Neuronal stem cell (in vitro differentiated cells): ENCODE measurements at regions not wholly inside any gene's neighbourhood (a gene's known extent, or its start where the extent isn't known, plus 50 kb on each side); places are given as distances from the start of the nearest gene placed in this dataset.
"Not testable (repeated sequence)": the region's sequence is repeated elsewhere in the genome, so short reads cannot be mapped to it uniquely, and the experiment has no call there.

Source experiments
- DNase-seq: peaks from one replicate; pipeline ENCODE4 v3.0.0-alpha.2; 2013; ENCODE audit warnings: low spot score
- H2AFZ ChIP-seq: one replicate; pipeline ENCODE4 v1.6.1; 2013; ENCODE audit warnings: mild to moderate bottlenecking, low read length, inconsistent platforms
- H2AK5ac ChIP-seq: 2 replicates; pipeline ENCODE4 v1.6.1; 2013; ENCODE audit warnings: low read depth, mild to moderate bottlenecking, inconsistent platforms, low read length, moderate library complexity, mixed read lengths
- H2BK120ac ChIP-seq: 2 replicates; pipeline ENCODE4 v1.6.1; 2013; ENCODE audit warnings: low read depth, mild to moderate bottlenecking, inconsistent platforms, low read length, moderate library complexity, mixed read lengths
- H2BK12ac ChIP-seq: one replicate; pipeline ENCODE4 v1.6.1; 2013; ENCODE audit warnings: low read length, inconsistent platforms
- H2BK15ac ChIP-seq: 2 replicates; pipeline ENCODE4 v1.6.1; 2013; ENCODE audit warnings: mild to moderate bottlenecking, low read length, inconsistent platforms, mixed read lengths
- H2BK5ac ChIP-seq: one replicate; pipeline ENCODE4 v1.6.1; 2013; ENCODE audit warnings: inconsistent platforms, mild to moderate bottlenecking, low read length, moderate library complexity
- H3K14ac ChIP-seq: one replicate; pipeline ENCODE4 v1.6.1; 2013; ENCODE audit warnings: low read length, inconsistent platforms
- H3K18ac ChIP-seq: 2 replicates; pipeline ENCODE4 v1.6.1; 2013; ENCODE audit warnings: low read length, inconsistent platforms
- H3K23ac ChIP-seq: 2 replicates; pipeline ENCODE4 v1.6.1; 2013; ENCODE audit warnings: low read depth, mild to moderate bottlenecking, mixed read lengths, low read length, inconsistent platforms; ENCODE audit not compliant: poor library complexity
- H3K27ac ChIP-seq: replicated peaks from 3 replicates; pipeline ENCODE4 v1.5.1; 2013; ENCODE audit warnings: low read length, inconsistent platforms
- H3K27me3 ChIP-seq, 3 experiments: 2 replicates each; pipeline ENCODE4 v1.6.1; 2013; ENCODE audit warnings: low read length in 3 of 3, mild to moderate bottlenecking in 2 of 3, inconsistent platforms in 1 of 3, low read depth in 1 of 3, mixed read lengths in 1 of 3, moderate library complexity in 1 of 3; ENCODE audit not compliant: control insufficient read depth in 3 of 3, insufficient read depth in 3 of 3
- H3K36me3 ChIP-seq, 2 donors: replicated peaks in 1 of 2; 2 replicates each; pipeline ENCODE4 v1.6.1; 2013; ENCODE audit warnings: low read length in 2 of 2; ENCODE audit not compliant: control insufficient read depth in 2 of 2, insufficient read depth in 2 of 2
- H3K4ac ChIP-seq: 2 replicates; pipeline ENCODE4 v1.6.1; 2013; ENCODE audit warnings: inconsistent platforms, mild to moderate bottlenecking, low read length, moderate library complexity
- H3K4me1 ChIP-seq, 2 donors: 1 replicate in 1 of 2; 2 replicates in 1 of 2; pipeline ENCODE4 v1.6.1; 2013; ENCODE audit warnings: low read length in 2 of 2, low read depth in 1 of 2; ENCODE audit not compliant: control insufficient read depth in 2 of 2, insufficient read depth in 1 of 2
- H3K4me2 ChIP-seq: one replicate; pipeline ENCODE4 v1.6.1; 2013; ENCODE audit warnings: mild to moderate bottlenecking, low read length, inconsistent platforms; ENCODE audit not compliant: insufficient read depth, poor library complexity, severe bottlenecking
- H3K4me3 ChIP-seq, 2 donors: 2 replicates each; pipeline ENCODE4 v1.5.1; 2013; ENCODE audit warnings: low read length in 2 of 2, mild to moderate bottlenecking in 2 of 2, inconsistent platforms in 1 of 2, moderate library complexity in 1 of 2
- H3K79me1 ChIP-seq: one replicate; pipeline ENCODE4 v1.6.1; 2013; ENCODE audit warnings: low read depth, mild to moderate bottlenecking, inconsistent platforms, low read length, moderate library complexity
- H3K9ac ChIP-seq: one replicate; pipeline ENCODE4 v1.6.1; 2013; ENCODE audit warnings: mild to moderate bottlenecking, low read depth, low read length, inconsistent platforms; ENCODE audit not compliant: poor library complexity
- H3K9me3 ChIP-seq, 2 donors: replicated peaks in 1 of 2; 2 replicates each; pipeline versions ENCODE3 to v1.6.1; 2013; ENCODE audit warnings: low read length in 2 of 2, mild to moderate bottlenecking in 2 of 2, inconsistent platforms in 1 of 2, low read depth in 1 of 2, mixed read lengths in 1 of 2, moderate library complexity in 1 of 2; ENCODE audit not compliant: control insufficient read depth in 2 of 2, insufficient read depth in 1 of 2
- H4K8ac ChIP-seq: one replicate; pipeline ENCODE4 v1.6.1; 2013; ENCODE audit warnings: low read depth, mild to moderate bottlenecking, inconsistent platforms, low read length, moderate library complexity
- H4K91ac ChIP-seq: one replicate; pipeline ENCODE4 v1.6.1; 2013; ENCODE audit warnings: low read length, low read depth, mild to moderate bottlenecking, inconsistent platforms; ENCODE audit not compliant: poor library complexity
- WGBS, 2 donors: extraction: QIAGEN DNeasy Blood & Tissue Kit; methylation state at CpG; one replicate each; pipeline ENCODE4 v1.1.7; 2013; ENCODE audit warnings: missing lambda C conversion rate in 2 of 2, mixed read lengths in 1 of 2; ENCODE audit not compliant: insufficient read length in 2 of 2, insufficient replicate concordance in 1 of 2; ENCODE audit errors: extremely low coverage in 2 of 2; 5-methylcytosine and 5-hydroxymethylcytosine counted together

GRCh38 chr1:187756684-187757083 lies 927.9 kb downstream of the PLA2G4A start:
- not testable (repeated sequence) for H3K27me3 ChIP-seq, H4K8ac ChIP-seq

GRCh38 chr1:187759825-187760333 lies 931.1 kb downstream of the PLA2G4A start:
- no peaks in the 10 kb centered on the region for H3K79me1 ChIP-seq
- no peak overlapping the region for H2BK120ac ChIP-seq
- no peak overlapping the region for H3K14ac ChIP-seq
- H3K4me3 ChIP-seq, result no peak overlapping the region
- no peak overlapping the region for H4K91ac ChIP-seq
- H2BK12ac ChIP-seq, result no peak overlapping the region
- H2AFZ ChIP-seq, result no peak overlapping the region
- H2AK5ac ChIP-seq, result no peak overlapping the region
- no peaks in the 10 kb centered on the region for H3K27me3 ChIP-seq
- no peak overlapping the region for H3K23ac ChIP-seq
- H4K8ac ChIP-seq, result no peak overlapping the region
- H3K4me2 ChIP-seq, result no peak overlapping the region
- no peaks in the 10 kb centered on the region for H3K4me1 ChIP-seq
- H3K9ac ChIP-seq, result no peak overlapping the region
- H3K36me3 ChIP-seq, result no peaks in the 10 kb centered on the region
- H3K9me3 ChIP-seq, result peaks cover 0 to 2% of the 10 kb centered on the region in 2 donors
- H2BK5ac ChIP-seq, result no peak overlapping the region
- DNase-seq, result no peak
- no peak overlapping the region for H3K4ac ChIP-seq
- no peak overlapping the region for H3K18ac ChIP-seq
- no peak overlapping the region for H3K27ac ChIP-seq
- no peak overlapping the region for H2BK15ac ChIP-seq

More at GRCh38 chr1:187756684-187757083, 927.9 kb downstream of the PLA2G4A start:
- not testable (repeated sequence) for H2AFZ ChIP-seq, H3K4ac ChIP-seq, DNase-seq, H3K9me3 ChIP-seq, H3K79me1 ChIP-seq, H4K91ac ChIP-seq, H3K36me3 ChIP-seq, H3K14ac ChIP-seq, H2BK12ac ChIP-seq, H3K9ac ChIP-seq, H2BK120ac ChIP-seq, H3K4me2 ChIP-seq, H3K23ac ChIP-seq, H2AK5ac ChIP-seq, H3K4me3 ChIP-seq, H2BK5ac ChIP-seq, H3K18ac ChIP-seq, H3K4me1 ChIP-seq, H3K27ac ChIP-seq, H2BK15ac ChIP-seq
- WGBS, 2 donors, result no CpG with 5 or more reads among the region's 1 CpG

DNA sequence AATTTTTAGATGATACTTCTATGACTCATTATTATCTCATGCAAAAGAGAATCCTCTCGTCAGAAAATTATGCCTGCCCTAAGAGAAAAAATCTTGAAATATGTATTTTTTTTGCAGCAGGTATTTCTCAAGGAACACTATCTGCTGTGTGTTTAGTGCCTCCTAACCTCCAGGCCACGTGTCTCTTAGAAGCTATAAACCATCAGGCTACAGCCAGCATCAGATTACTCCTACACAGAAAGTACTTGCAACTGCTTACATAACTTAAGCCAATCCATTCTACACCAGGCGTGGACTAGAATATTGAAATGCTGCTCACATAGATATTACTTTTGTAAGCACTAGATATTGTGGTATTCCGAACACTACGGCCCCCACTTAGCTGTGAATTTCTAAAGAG lies 933.4 kb downstream of the PLA2G4A start:
- Histone ChIP-seq H3K4me3 (no peak overlapping the region), H3K18ac (no peak overlapping the region), H4K91ac (no peak overlapping the region), H3K9ac (no peak overlapping the region), H4K8ac (no peak overlapping the region), H2AK5ac (no peak overlapping the region), H3K27me3 (no peaks in the 10 kb centered on the region), H3K23ac (no peak overlapping the region), H3K36me3 (no peaks in the 10 kb centered on the region), H3K9me3 (peaks cover 0 to 2% of the 10 kb centered on the region in 2 donors), H2BK120ac (no peak overlapping the region), H3K27ac (no peak overlapping the region), H3K4ac (no peak overlapping the region), H3K79me1 (no peaks in the 10 kb centered on the region), H2AFZ (no peak overlapping the region), H2BK12ac (no peak overlapping the region), H3K4me2 (no peak overlapping the region), H3K4me1 (no peaks in the 10 kb centered on the region), H3K14ac (no peak overlapping the region), H2BK5ac (no peak overlapping the region), H2BK15ac (no peak overlapping the region)
- DNase-seq, result no peak
- no CpG with 5 or more reads among the region's 5 CpGs for WGBS, 2 donors

- no peak for DNase-seq
- Histone ChIP-seq H3K4ac (no peak overlapping the region), H4K8ac (no peak overlapping the region), H3K79me1 (no peaks in the 10 kb centered on the region), H2BK15ac (no peak overlapping the region), H3K4me2 (no peak overlapping the region), H3K4me3 (no peak overlapping the region), H3K23ac (no peak overlapping the region), H2BK5ac (no peak overlapping the region), H3K27me3 (no peaks in the 10 kb centered on the region), H3K9me3 (peaks cover 0 to 2% of the 10 kb centered on the region in 2 donors), H4K91ac (no peak overlapping the region), H3K14ac (no peak overlapping the region), H2AFZ (no peak overlapping the region), H3K9ac (no peak overlapping the region), H3K4me1 (no peaks in the 10 kb centered on the region), H2BK12ac (no peak overlapping the region), H3K18ac (no peak overlapping the region), H2AK5ac (no peak overlapping the region), H2BK120ac (no peak overlapping the region), H3K36me3 (no peaks in the 10 kb centered on the region), H3K27ac (no peak overlapping the region)
Observed at GRCh38 chr1:187763465-187763864, 934.7 kb downstream of the PLA2G4A start.
